DMS79 (cell line): ENCODE measurements at regions not wholly inside any gene's neighbourhood (a gene's known extent, or its start where the extent isn't known, plus 50 kb on each side); places are given as distances from the start of the nearest gene placed in this dataset.

Experiments used
- DNase-seq: peaks from one replicate; lab custom pipeline; 2025; lab: John Stamatoyannopoulos, UW

- DNase-seq: no peak
Measured at GRCh38 chr12:98291828-98292227, 223.6 kb upstream of the TMPO start.

GRCh38 chr12:98294051-98294805 lies 221.2 kb upstream of the TMPO start:
- DNase-seq: no peak

GRCh38 chr12:98295681-98296080 lies 219.7 kb upstream of the TMPO start:
- no peak for DNase-seq

- DNase-seq: no peak
Measured at GRCh38 chr12:98296462-98297079, 218.8 kb upstream of the TMPO start.

GRCh38 chr12:98297538-98297937 lies 217.9 kb upstream of the TMPO start:
- DNase-seq: no peak

- DNase-seq: no peak
Measured at GRCh38 chr12:98308141-98308540, 207.2 kb upstream of the TMPO start.

- DNase-seq: peak; percentile 23
Measured at GRCh38 chr12:98317939-98318899, 197.2 kb upstream of the TMPO start.

GRCh38 chr12:98319716-98320425 lies 195.5 kb upstream of the TMPO start:
- DNase-seq: peak; percentile 30

GRCh38 chr12:98325003-98325402 lies 190.4 kb upstream of the TMPO start:
- no peak for DNase-seq

- DNase-seq: no peak
Measured at GRCh38 chr12:98328467-98328866, 186.9 kb upstream of the TMPO start.

GRCh38 chr12:98329589-98329988 lies 185.8 kb upstream of the TMPO start:
- no peak for DNase-seq

- DNase-seq: no peak
Measured at GRCh38 chr12:98332642-98333041, 182.7 kb upstream of the TMPO start.

- DNase-seq: no peak
Measured at GRCh38 chr12:98334768-98335167, 180.6 kb upstream of the TMPO start.

- DNase-seq: no peak
Measured at GRCh38 chr12:98341026-98341425, 174.4 kb upstream of the TMPO start.

- no peak for DNase-seq
Measured at GRCh38 chr12:98341732-98342131, 173.7 kb upstream of the TMPO start.

- no peak for DNase-seq
Measured at GRCh38 chr12:98343002-98343567, 172.3 kb upstream of the TMPO start.

- DNase-seq: no peak
Measured at GRCh38 chr12:98344046-98344930, 171.1 kb upstream of the TMPO start.

GRCh38 chr12:98345308-98345876 lies 170.0 kb upstream of the TMPO start:
- DNase-seq: no peak

GRCh38 chr12:98351089-98351488 lies 164.3 kb upstream of the TMPO start:
- DNase-seq: no peak

- no peak for DNase-seq
Measured at GRCh38 chr12:98351784-98352183, 163.6 kb upstream of the TMPO start.
